ENCODE measurements at regions not wholly inside any gene's neighbourhood (a gene's known extent, or its start where the extent isn't known, plus 50 kb on each side); places are given as distances from the start of the nearest gene placed in this dataset.

- TF ChIP-seq CTCF (IDR thresholded peaks at IDR 0.05; ENCODE audit: insufficient read depth, low read length, poor library complexity, severe bottlenecking) = no peak
- no peak overlapping the region for H3K4me3 ChIP-seq (ENCODE audit: low read depth, low read length)
- no peaks in the 10 kb centered on the region for H3K36me3 ChIP-seq (ENCODE audit: control insufficient read depth, insufficient read depth, low read length)
- no peaks in the 10 kb centered on the region for H3K27me3 ChIP-seq (ENCODE audit: control insufficient read depth, insufficient read depth, low read length)
- DNase-seq (ENCODE audit: low read depth) = no peak
Observed at GRCh38 chr6:21836772-21837425, 243.3 kb downstream of the SOX4 start.

GRCh38 chr6:21840428-21840827 lies 246.9 kb downstream of the SOX4 start:
- Histone ChIP-seq H3K4me3 (ENCODE audit: low read depth, low read length) (no peak overlapping the region), H3K36me3 (ENCODE audit: control insufficient read depth, insufficient read depth, low read length) (no peaks in the 10 kb centered on the region), H3K27me3 (ENCODE audit: control insufficient read depth, insufficient read depth, low read length) (no peaks in the 10 kb centered on the region)
- DNase-seq (ENCODE audit: low read depth) = no peak
- TF ChIP-seq CTCF (IDR thresholded peaks at IDR 0.05; ENCODE audit: insufficient read depth, low read length, poor library complexity, severe bottlenecking) = no peak

DNA sequence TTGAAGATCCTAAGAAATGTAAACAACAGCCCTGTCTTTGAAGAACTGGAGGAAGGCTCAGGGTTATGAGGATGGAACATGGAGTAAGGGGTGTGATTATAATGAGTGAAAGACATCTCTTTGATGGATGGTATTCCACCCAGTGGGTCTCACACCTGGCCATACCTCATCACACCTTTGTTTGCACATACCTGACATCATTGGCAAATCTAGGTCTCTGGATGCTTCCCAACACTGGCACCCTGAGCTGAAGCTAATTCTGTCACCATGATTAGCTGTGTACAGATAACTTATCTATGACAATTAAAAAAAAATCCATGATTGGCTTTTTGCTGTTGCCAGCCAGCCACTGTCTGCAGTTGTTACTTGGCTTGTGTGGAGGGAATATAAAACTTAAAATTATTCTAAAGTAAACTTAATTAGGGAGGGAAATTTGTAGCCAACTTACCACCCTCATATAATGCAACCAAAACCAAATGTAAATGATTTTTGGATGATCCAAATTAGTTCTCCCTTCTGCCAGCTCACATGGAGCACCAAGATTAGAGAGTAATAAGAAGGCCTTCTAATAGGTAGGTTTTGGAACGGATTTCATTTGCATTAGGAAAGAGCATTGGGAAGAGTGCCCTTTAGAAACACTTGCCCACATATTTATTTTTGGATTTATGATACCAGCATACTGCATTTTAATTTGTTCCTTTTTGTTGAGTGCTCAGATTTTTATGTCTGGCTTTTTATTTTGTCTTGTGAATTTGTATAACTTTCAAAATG lies 249.5 kb downstream of the SOX4 start:
- H3K36me3 ChIP-seq (ENCODE audit: control insufficient read depth, insufficient read depth, low read length) = no peaks in the 10 kb centered on the region
- no peak for DNase-seq (ENCODE audit: low read depth)
- no peak overlapping the region for H3K4me3 ChIP-seq (ENCODE audit: low read depth, low read length)
- TF ChIP-seq CTCF (IDR thresholded peaks at IDR 0.05; ENCODE audit: insufficient read depth, low read length, poor library complexity, severe bottlenecking) = no peak
- H3K27me3 ChIP-seq (ENCODE audit: control insufficient read depth, insufficient read depth, low read length) = no peaks in the 10 kb centered on the region

DNA sequence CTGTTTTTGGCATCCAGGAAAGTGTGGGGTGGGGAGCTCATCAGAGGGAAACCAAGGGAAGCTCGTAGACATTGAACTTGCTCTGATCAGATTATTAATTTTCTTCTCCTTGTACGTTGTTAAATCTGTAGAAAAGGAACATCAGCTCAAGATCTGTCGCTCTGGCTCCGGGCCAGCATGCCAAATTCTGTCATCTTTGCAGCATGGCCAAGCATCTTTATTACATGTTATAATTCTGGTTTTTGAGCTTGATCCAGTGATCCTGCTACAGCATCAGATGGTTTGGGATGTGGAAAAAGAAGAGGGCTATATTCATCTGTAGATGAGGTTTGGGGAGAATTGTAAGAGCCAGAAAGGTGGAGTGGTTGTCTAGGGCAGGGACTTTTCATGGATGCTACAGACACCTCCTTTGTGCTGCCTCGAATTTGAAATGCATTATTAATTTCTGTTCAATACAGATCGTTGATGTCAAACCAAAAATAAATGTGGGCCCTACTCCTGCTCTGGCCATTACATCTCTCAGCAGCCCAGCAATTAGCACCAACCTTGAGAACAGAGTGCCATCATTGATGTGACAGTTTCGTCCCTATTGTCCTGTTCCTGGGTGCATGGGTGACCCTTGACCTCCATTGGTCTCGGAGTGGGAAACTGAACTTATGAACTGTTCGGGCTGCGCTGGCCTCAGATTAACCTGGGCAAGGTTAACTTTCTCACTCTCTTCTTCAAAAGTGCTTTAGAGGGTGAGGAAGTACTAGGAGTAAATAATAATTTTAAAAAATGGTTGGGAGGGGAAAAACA lies 250.8 kb downstream of the SOX4 start:
- no peak for TF ChIP-seq CTCF (IDR thresholded peaks at IDR 0.05; ENCODE audit: insufficient read depth, low read length, poor library complexity, severe bottlenecking)
- no peak for DNase-seq (ENCODE audit: low read depth)
- Histone ChIP-seq H3K27me3 (ENCODE audit: control insufficient read depth, insufficient read depth, low read length) (no peaks in the 10 kb centered on the region), H3K4me3 (ENCODE audit: low read depth, low read length) (no peak overlapping the region), H3K36me3 (ENCODE audit: control insufficient read depth, insufficient read depth, low read length) (no peaks in the 10 kb centered on the region)

- H3K27me3 ChIP-seq (ENCODE audit: control insufficient read depth, insufficient read depth, low read length) = no peaks in the 10 kb centered on the region
- H3K4me3 ChIP-seq (ENCODE audit: low read depth, low read length) = no peak overlapping the region
- DNase-seq (ENCODE audit: low read depth) = no peak
- no peak for TF ChIP-seq CTCF (IDR thresholded peaks at IDR 0.05; ENCODE audit: insufficient read depth, low read length, poor library complexity, severe bottlenecking)
- no peaks in the 10 kb centered on the region for H3K36me3 ChIP-seq (ENCODE audit: control insufficient read depth, insufficient read depth, low read length)
Observed at GRCh38 chr6:21845018-21845417, 251.5 kb downstream of the SOX4 start.
